SU-DHL-6 (cell line): ENCODE measurements at regions not wholly inside any gene's neighbourhood (a gene's known extent, or its start where the extent isn't known, plus 50 kb on each side); places are given as distances from the start of the nearest gene placed in this dataset.

Experiments used
- H2AFZ ChIP-seq: fragments of 200-600 bp; sonication (generic); 2 replicates; pipeline ENCODE4 v1.6.1; 2014; ENCODE audit warnings: low read depth, mild to moderate bottlenecking, moderate library complexity, mixed read lengths, antibody characterized with exemption, low read length; ENCODE audit not compliant: severe bottlenecking
- H3F3A ChIP-seq: fragments of 200-600 bp; shearing (Covaris generic); 2 replicates; pipeline ENCODE4 v1.6.0; 2016; ENCODE audit warnings: antibody characterized with exemption, mild to moderate bottlenecking; ENCODE audit not compliant: insufficient read depth
- H3K27ac ChIP-seq: fragments of 200-600 bp; sonication (generic); 2 replicates; pipeline ENCODE4 v1.5.1; 2016; ENCODE audit warnings: low read depth, mild to moderate bottlenecking, low read length, moderate library complexity, mixed read lengths
- H3K27me3 ChIP-seq: fragments of 200-600 bp; sonication (generic), shearing (Covaris generic); 2 replicates; pipeline ENCODE4 v1.6.0; 2014; ENCODE audit warnings: mild to moderate bottlenecking, low read length
- H3K36me3 ChIP-seq: fragments of 200-600 bp; sonication (generic); 2 replicates; pipeline ENCODE4 v1.6.1; 2014; ENCODE audit warnings: mild to moderate bottlenecking, low read length, mixed read lengths
- H3K4me2 ChIP-seq: fragments of 300-600, 200-600 bp; shearing (Covaris generic), sonication (generic); 2 replicates; pipeline ENCODE4 v1.6.0; 2014; ENCODE audit warnings: low read length, low read depth, mild to moderate bottlenecking; ENCODE audit not compliant: poor library complexity, severe bottlenecking
- H3K4me3 ChIP-seq: fragments of 200-600 bp; sonication (generic); 2 replicates; pipeline ENCODE4 v1.5.1; 2014; ENCODE audit warnings: antibody characterized with exemption, low read length, mild to moderate bottlenecking, mixed read lengths; ENCODE audit not compliant: insufficient read depth, poor library complexity, severe bottlenecking
- H3K79me2 ChIP-seq: fragments of 200-600 bp; sonication (generic); 2 replicates; pipeline ENCODE4 v1.6.1; 2014; ENCODE audit warnings: mild to moderate bottlenecking, low read length, moderate library complexity; ENCODE audit not compliant: insufficient read depth
- H3K9ac ChIP-seq: fragments of 200-600 bp; sonication (generic); 2 replicates; pipeline ENCODE4 v1.7.0; 2014; ENCODE audit warnings: mild to moderate bottlenecking, low read length
- H3K9me2 ChIP-seq: fragments of 200-600 bp; sonication (generic); replicated peaks from 2 replicates; pipeline ENCODE4 v1.6.1; 2014; ENCODE audit warnings: low read length; ENCODE audit not compliant: insufficient read depth
- H3K9me3 ChIP-seq: fragments of 200-600 bp; sonication (generic); 2 replicates; pipeline ENCODE4 v1.6.1; 2014; ENCODE audit warnings: low read length, mixed read lengths; ENCODE audit not compliant: insufficient read depth
- H4K20me1 ChIP-seq: fragments of 200-600 bp; sonication (generic); 2 replicates; pipeline ENCODE4 v1.6.1; 2014; ENCODE audit warnings: low read depth, mild to moderate bottlenecking, antibody characterized with exemption, low read length, moderate library complexity, mixed read lengths
- CTCF ChIP-seq: fragments of 200-600 bp; sonication (generic); IDR thresholded peaks from one replicate; pipeline ENCODE4 v1.5.1; 2017; ENCODE audit warnings: antibody characterized with exemption, mild to moderate bottlenecking, low read length, moderate library complexity; ENCODE audit not compliant: insufficient read depth, poor library complexity, severe bottlenecking
- EZH2phosphoT487 ChIP-seq: fragments of 200-600 bp; sonication (generic), shearing (Covaris generic); conservative IDR thresholded peaks from 2 replicates; pipeline ENCODE4 v1.6.1; 2018; ENCODE audit warnings: mild to moderate bottlenecking, antibody characterized with exemption, low read length, moderate library complexity, mixed read lengths

GRCh38 chr9:96048104-96048955 is 172.8 kb downstream of the ERCC6L2 start:
- Histone ChIP-seq H3K36me3 (no peaks in the 10 kb centered on the region), H3K9me3 (no peaks in the 10 kb centered on the region), H2AFZ (no peak overlapping the region), H4K20me1 (no peaks in the 10 kb centered on the region), H3K79me2 (no peaks in the 10 kb centered on the region), H3K27me3 (no peaks in the 10 kb centered on the region), H3F3A (no peaks in the 10 kb centered on the region), H3K4me3 (no peak overlapping the region), H3K4me2 (no peak overlapping the region), H3K9me2 (no peaks in the 10 kb centered on the region), H3K27ac (no peak overlapping the region), H3K9ac (no peak overlapping the region)
- no peak for TF ChIP-seq CTCF
- TF ChIP-seq EZH2phosphoT487, result no peak

GRCh38 chr9:96047741-96048103 is 172.2 kb downstream of the ERCC6L2 start:
- Histone ChIP-seq H3K9me2 (no peaks in the 10 kb centered on the region), H4K20me1 (no peaks in the 10 kb centered on the region), H3K9me3 (no peaks in the 10 kb centered on the region), H2AFZ (no peak overlapping the region), H3K36me3 (no peaks in the 10 kb centered on the region), H3K4me3 (no peak overlapping the region), H3F3A (no peaks in the 10 kb centered on the region), H3K9ac (no peak overlapping the region), H3K4me2 (no peak overlapping the region), H3K27ac (no peak overlapping the region), H3K27me3 (no peaks in the 10 kb centered on the region), H3K79me2 (no peaks in the 10 kb centered on the region)
- no peak for TF ChIP-seq CTCF
- TF ChIP-seq EZH2phosphoT487, result no peak

- no peaks in the 10 kb centered on the region for H3K36me3 ChIP-seq
- no peak for TF ChIP-seq CTCF
- TF ChIP-seq EZH2phosphoT487, result no peak
- no peak overlapping the region for H2AFZ ChIP-seq
- H3K9me2 ChIP-seq, result no peaks in the 10 kb centered on the region
- no peaks in the 10 kb centered on the region for H3K27me3 ChIP-seq
- no peak overlapping the region for H3K27ac ChIP-seq
- H3F3A ChIP-seq, result no peaks in the 10 kb centered on the region
- H3K9ac ChIP-seq, result no peak overlapping the region
- no peaks in the 10 kb centered on the region for H3K79me2 ChIP-seq
- no peaks in the 10 kb centered on the region for H4K20me1 ChIP-seq
- no peak overlapping the region for H3K4me2 ChIP-seq
- no peaks in the 10 kb centered on the region for H3K9me3 ChIP-seq
- no peak overlapping the region for H3K4me3 ChIP-seq
Measured at GRCh38 chr9:96047116-96047639, 171.7 kb downstream of the ERCC6L2 start.
